Stimulated activated naive CD8-positive, alpha-beta T cell treated with anti-CD3 and anti-CD28 coated beads, Interleukin-15, Interleukin-2, amounts not matched to agents 100 ng/mL and 50 ng/mL, for 24 hours (primary cell): ENCODE measurements at regions not wholly inside any gene's neighbourhood (a gene's known extent, or its start where the extent isn't known, plus 50 kb on each side); places are given as distances from the start of the nearest gene placed in this dataset.

Source experiments
- H3K27ac Mint-ChIP-seq: one replicate; pipeline ENCODE4 v1.8.0; 2021; ENCODE audit warnings: mild to moderate bottlenecking, mixed read lengths
- H3K27me3 Mint-ChIP-seq: one replicate; pipeline ENCODE4 v1.8.0; 2021; ENCODE audit warnings: mixed read lengths
- H3K36me3 Mint-ChIP-seq: one replicate; pipeline ENCODE4 v1.8.0; 2021; ENCODE audit warnings: low read depth, mixed read lengths
- H3K4me1 Mint-ChIP-seq: one replicate; pipeline ENCODE4 v1.8.0; 2021; ENCODE audit warnings: low read depth, mixed read lengths
- H3K4me3 Mint-ChIP-seq: one replicate; pipeline ENCODE4 v1.8.0; 2021; ENCODE audit warnings: mild to moderate bottlenecking, mixed read lengths
- H3K9me3 Mint-ChIP-seq: one replicate; pipeline ENCODE4 v1.8.0; 2021; ENCODE audit warnings: mixed read lengths

- H3K9me3 Mint-ChIP-seq: peaks cover 14% of the 10 kb centered on the region
- H3K36me3 Mint-ChIP-seq: no peaks in the 10 kb centered on the region
- peaks cover 18% of the 10 kb centered on the region for H3K27me3 Mint-ChIP-seq
- H3K27ac Mint-ChIP-seq: no peak overlapping the region
- no peak overlapping the region for H3K4me3 Mint-ChIP-seq
- H3K4me1 Mint-ChIP-seq: no peaks in the 10 kb centered on the region
Observed at GRCh38 chr5:38636626-38637025, 80.2 kb upstream of the LIFR start.

- Mint-ChIP-seq H3K27ac (no peak overlapping the region), H3K4me1 (no peaks in the 10 kb centered on the region), H3K4me3 (no peak overlapping the region), H3K36me3 (no peaks in the 10 kb centered on the region), H3K9me3 (no peaks in the 10 kb centered on the region), H3K27me3 (peaks cover 11% of the 10 kb centered on the region)
Observed at GRCh38 chr5:38638656-38639055, 82.2 kb upstream of the LIFR start.

DNA sequence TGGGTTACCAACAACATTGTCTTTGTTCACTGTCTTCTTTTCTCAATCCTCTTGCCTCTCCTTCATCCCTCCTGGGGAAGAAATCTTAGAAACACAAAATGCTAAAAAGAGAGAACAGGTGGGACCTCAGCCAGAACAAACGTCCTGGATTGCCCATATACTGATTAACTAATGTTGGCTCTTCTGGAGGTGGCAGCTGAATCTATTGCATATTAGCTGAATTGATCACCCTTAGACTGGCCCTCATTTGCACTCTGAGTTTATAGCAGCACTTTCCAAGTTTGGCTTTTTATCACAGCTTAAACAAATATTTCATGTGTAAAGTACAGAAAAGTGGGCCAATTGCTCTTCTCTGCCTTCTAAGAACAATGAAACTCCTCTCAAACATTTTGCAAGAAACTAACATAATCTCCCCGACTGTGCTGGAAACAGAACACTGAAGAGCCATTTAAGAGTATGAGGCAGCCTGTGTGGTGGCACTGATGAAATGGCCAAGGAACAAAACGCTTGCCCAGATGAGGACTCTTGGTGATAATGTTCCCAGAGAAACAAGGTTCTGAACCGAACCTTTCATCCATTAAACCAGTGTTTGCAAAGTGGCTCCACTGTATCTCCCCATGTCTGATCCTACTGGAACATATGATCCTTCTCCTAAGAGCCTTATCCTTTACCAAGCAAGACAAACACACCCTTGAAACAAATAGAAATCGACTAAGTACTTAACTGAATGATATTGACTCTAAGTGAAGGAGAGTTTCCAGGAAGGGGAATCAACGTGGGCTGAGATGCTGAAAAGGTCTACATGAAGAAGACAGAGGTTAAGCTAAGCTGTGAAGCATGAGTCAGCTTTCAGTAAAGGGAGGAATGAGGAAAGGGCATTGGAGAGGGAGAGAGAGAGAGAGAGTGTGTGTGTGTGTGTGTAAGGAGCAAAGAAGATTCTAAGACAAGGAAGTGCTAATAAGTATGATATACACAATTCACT, 83.2 kb upstream of the LIFR start:
- Mint-ChIP-seq H3K27me3 (peaks cover 11% of the 10 kb centered on the region), H3K4me1 (no peaks in the 10 kb centered on the region), H3K36me3 (no peaks in the 10 kb centered on the region), H3K4me3 (no peak overlapping the region), H3K27ac (no peak overlapping the region), H3K9me3 (no peaks in the 10 kb centered on the region)

DNA sequence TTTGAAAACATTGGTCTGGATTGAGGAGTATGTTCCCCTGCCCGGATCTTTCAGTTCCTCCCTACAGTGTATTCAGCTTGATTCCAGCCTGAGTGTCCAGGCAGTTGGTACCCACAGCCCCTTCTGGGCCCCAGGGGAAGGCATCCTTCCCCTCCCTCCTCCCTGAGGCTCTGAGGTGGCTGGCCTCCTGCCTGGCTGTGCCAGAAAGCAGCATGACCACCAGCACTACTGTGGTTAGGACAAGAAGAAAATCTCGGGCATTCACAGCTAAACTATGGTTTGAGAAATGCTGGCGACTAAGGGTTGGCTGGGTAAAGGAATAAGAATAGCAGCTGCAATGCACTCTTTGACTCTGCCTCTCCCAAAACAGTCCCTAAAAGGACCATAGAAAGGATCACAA, 84.6 kb upstream of the LIFR start:
- Mint-ChIP-seq H3K36me3 (no peaks in the 10 kb centered on the region), H3K27me3 (peaks cover 11% of the 10 kb centered on the region), H3K4me1 (no peaks in the 10 kb centered on the region), H3K9me3 (no peaks in the 10 kb centered on the region), H3K4me3 (no peak overlapping the region), H3K27ac (no peak overlapping the region)

- Mint-ChIP-seq H3K27me3 (peaks cover 11% of the 10 kb centered on the region), H3K4me3 (no peak overlapping the region), H3K27ac (no peak overlapping the region), H3K9me3 (no peaks in the 10 kb centered on the region), H3K4me1 (no peaks in the 10 kb centered on the region), H3K36me3 (no peaks in the 10 kb centered on the region)
Observed at GRCh38 chr5:38642189-38642911, 85.9 kb upstream of the LIFR start.

DNA sequence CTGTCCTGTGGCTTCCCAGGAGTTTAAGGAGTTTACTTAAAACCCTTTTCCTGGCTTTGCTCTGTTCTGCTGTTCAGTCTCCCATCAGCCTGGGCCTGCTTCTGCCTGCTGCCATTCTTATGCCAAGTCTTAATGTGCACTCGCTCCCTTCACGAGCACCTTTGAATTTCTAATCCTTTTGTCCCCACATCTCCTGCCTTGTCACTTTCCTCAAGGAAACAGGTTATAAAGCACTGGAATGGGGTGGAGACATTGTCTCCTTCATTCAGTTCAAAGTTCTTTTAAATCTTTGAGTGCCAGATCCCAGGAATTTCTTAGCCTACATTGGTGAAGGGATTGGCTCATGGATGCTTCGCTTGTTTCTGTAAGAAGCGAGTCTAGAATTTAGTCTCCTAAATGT, 87.2 kb upstream of the LIFR start:
- Mint-ChIP-seq H3K4me1 (no peaks in the 10 kb centered on the region), H3K4me3 (no peak overlapping the region), H3K9me3 (no peaks in the 10 kb centered on the region), H3K36me3 (no peaks in the 10 kb centered on the region), H3K27ac (no peak overlapping the region), H3K27me3 (peaks cover 8% of the 10 kb centered on the region)

- H3K4me1 Mint-ChIP-seq: peaks cover 6% of the 10 kb centered on the region
- no peaks in the 10 kb centered on the region for H3K9me3 Mint-ChIP-seq
- no peak overlapping the region for H3K27ac Mint-ChIP-seq
- H3K27me3 Mint-ChIP-seq: peaks cover 11% of the 10 kb centered on the region
- H3K36me3 Mint-ChIP-seq: no peaks in the 10 kb centered on the region
- no peak overlapping the region for H3K4me3 Mint-ChIP-seq
Observed at GRCh38 chr5:38645508-38645907, 89.1 kb upstream of the LIFR start.

- Mint-ChIP-seq H3K36me3 (no peaks in the 10 kb centered on the region), H3K27me3 (peaks cover 21% of the 10 kb centered on the region), H3K4me3 (no peak overlapping the region), H3K4me1 (peaks cover 8% of the 10 kb centered on the region), H3K27ac (no peak overlapping the region), H3K9me3 (no peaks in the 10 kb centered on the region)
Observed at GRCh38 chr5:38648703-38649291, 92.4 kb upstream of the LIFR start.

GRCh38 chr5:38650540-38650939, 94.1 kb upstream of the LIFR start:
- Mint-ChIP-seq H3K9me3 (no peaks in the 10 kb centered on the region), H3K36me3 (no peaks in the 10 kb centered on the region), H3K27ac (no peak overlapping the region), H3K27me3 (peaks cover 25% of the 10 kb centered on the region), H3K4me1 (peaks cover 8% of the 10 kb centered on the region), H3K4me3 (peak overlapping the region; percentile 17)

- Mint-ChIP-seq H3K27me3 (peaks cover 27% of the 10 kb centered on the region), H3K4me1 (peaks cover 8% of the 10 kb centered on the region), H3K27ac (no peak overlapping the region), H3K9me3 (no peaks in the 10 kb centered on the region), H3K4me3 (peak overlapping the region; percentile 17), H3K36me3 (no peaks in the 10 kb centered on the region)
Observed at GRCh38 chr5:38650946-38651345, 94.5 kb upstream of the LIFR start.

GRCh38 chr5:38651806-38652205, 95.4 kb upstream of the LIFR start:
- Mint-ChIP-seq H3K27ac (no peak overlapping the region), H3K4me1 (peaks cover 8% of the 10 kb centered on the region), H3K9me3 (no peaks in the 10 kb centered on the region), H3K27me3 (peaks cover 32% of the 10 kb centered on the region), H3K4me3 (no peak overlapping the region), H3K36me3 (no peaks in the 10 kb centered on the region)

DNA sequence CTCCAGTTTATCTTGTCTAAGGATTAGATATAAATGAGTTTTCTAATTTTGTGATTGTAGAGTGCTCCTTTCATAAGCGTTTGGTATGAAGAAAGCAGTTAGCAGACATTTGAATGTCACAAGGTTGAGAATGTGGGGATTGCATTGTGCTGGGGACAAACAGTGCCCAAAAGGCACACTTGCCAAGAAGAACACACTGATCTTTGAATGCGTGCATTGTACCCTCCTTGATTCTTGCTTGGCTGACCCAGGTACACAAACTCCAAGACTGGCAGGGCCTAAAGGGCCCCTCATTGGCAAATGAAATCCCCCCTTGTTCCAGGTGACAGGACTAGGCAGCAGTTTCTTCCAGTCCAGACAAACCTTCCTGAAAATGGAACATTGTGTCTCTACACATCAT, 96.9 kb upstream of the LIFR start:
- H3K36me3 Mint-ChIP-seq: no peaks in the 10 kb centered on the region
- H3K27ac Mint-ChIP-seq: no peak overlapping the region
- peaks cover 8% of the 10 kb centered on the region for H3K4me1 Mint-ChIP-seq
- H3K9me3 Mint-ChIP-seq: no peaks in the 10 kb centered on the region
- H3K4me3 Mint-ChIP-seq: no peak overlapping the region
- H3K27me3 Mint-ChIP-seq: peaks cover 36% of the 10 kb centered on the region

GRCh38 chr5:38655691-38656090, 99.2 kb upstream of the LIFR start:
- H3K27ac Mint-ChIP-seq: no peak overlapping the region
- H3K27me3 Mint-ChIP-seq: peaks cover 32% of the 10 kb centered on the region
- H3K36me3 Mint-ChIP-seq: no peaks in the 10 kb centered on the region
- H3K9me3 Mint-ChIP-seq: no peaks in the 10 kb centered on the region
- H3K4me3 Mint-ChIP-seq: no peak overlapping the region
- H3K4me1 Mint-ChIP-seq: no peaks in the 10 kb centered on the region

GRCh38 chr5:38656568-38656967, 100.1 kb upstream of the LIFR start:
- no peaks in the 10 kb centered on the region for H3K4me1 Mint-ChIP-seq
- H3K4me3 Mint-ChIP-seq: no peak overlapping the region
- H3K27ac Mint-ChIP-seq: no peak overlapping the region
- no peaks in the 10 kb centered on the region for H3K36me3 Mint-ChIP-seq
- H3K27me3 Mint-ChIP-seq: peaks cover 37% of the 10 kb centered on the region
- H3K9me3 Mint-ChIP-seq: no peaks in the 10 kb centered on the region

- no peak overlapping the region for H3K4me3 Mint-ChIP-seq
- H3K27ac Mint-ChIP-seq: no peak overlapping the region
- no peaks in the 10 kb centered on the region for H3K36me3 Mint-ChIP-seq
Observed at GRCh38 chr5:38657020-38657419, 100.6 kb upstream of the LIFR start.

More at GRCh38 chr5:38657020-38657419, 100.6 kb upstream of the LIFR start:
- Mint-ChIP-seq H3K27me3 (peaks cover 41% of the 10 kb centered on the region), H3K9me3 (no peaks in the 10 kb centered on the region), H3K4me1 (no peaks in the 10 kb centered on the region)
